ENCODE measurements at regions not wholly inside any gene's neighbourhood (a gene's known extent, or its start where the extent isn't known, plus 50 kb on each side); places are given as distances from the start of the nearest gene placed in this dataset.

- FAIRE-seq (no peak), DNase-seq (ENCODE audit: low spot score) (no peak)
Measured at GRCh38 chr6:138607478-138608433, 108.5 kb upstream of the NHSL1 start.

- no peak for FAIRE-seq
Measured at GRCh38 chr6:138608896-138609295, 109.6 kb upstream of the NHSL1 start.

GRCh38 chr6:138609801-138610430, 110.6 kb upstream of the NHSL1 start:
- FAIRE-seq (no peak), DNase-seq (ENCODE audit: low spot score) (no peak)

More at GRCh38 chr6:138608896-138609295, 109.6 kb upstream of the NHSL1 start:
- DNase-seq (ENCODE audit: low spot score) = no peak

GRCh38 chr6:138610816-138611215, 111.5 kb upstream of the NHSL1 start:
- DNase-seq (ENCODE audit: low spot score) = no peak
- no peak for FAIRE-seq

GRCh38 chr6:138614151-138614550, 114.9 kb upstream of the NHSL1 start:
- FAIRE-seq = no peak
- no peak for DNase-seq (ENCODE audit: low spot score)

GRCh38 chr6:138618168-138618567, 118.9 kb upstream of the NHSL1 start:
- DNase-seq (ENCODE audit: low spot score) = no peak
- no peak for FAIRE-seq

GRCh38 chr6:138620630-138621029, 121.3 kb upstream of the NHSL1 start:
- DNase-seq (ENCODE audit: low spot score) (no peak), FAIRE-seq (no peak)

GRCh38 chr6:138622967-138623366, 123.7 kb upstream of the NHSL1 start:
- FAIRE-seq (no peak), DNase-seq (ENCODE audit: low spot score) (no peak)

GRCh38 chr6:138631566-138631965, 132.3 kb upstream of the NHSL1 start:
- DNase-seq (ENCODE audit: low spot score) (no peak), FAIRE-seq (no peak)

GRCh38 chr6:138637822-138638221, 135.7 kb upstream of the CCDC28A start:
- no peak for DNase-seq (ENCODE audit: low spot score)

GRCh38 chr6:138638604-138639003, 135.0 kb upstream of the CCDC28A start:
- DNase-seq (ENCODE audit: low spot score) (no peak), FAIRE-seq (no peak)

More at GRCh38 chr6:138637822-138638221, 135.7 kb upstream of the CCDC28A start:
- no peak for FAIRE-seq

- no peak for FAIRE-seq
- DNase-seq (ENCODE audit: low spot score) = no peak
Measured at GRCh38 chr6:138640028-138640427, 133.5 kb upstream of the CCDC28A start.

- FAIRE-seq = no peak
- DNase-seq (ENCODE audit: low spot score) = no peak
Measured at GRCh38 chr6:138643210-138643609, 130.4 kb upstream of the CCDC28A start.

GRCh38 chr6:138645976-138646640, 127.5 kb upstream of the CCDC28A start:
- no peak for DNase-seq (ENCODE audit: low spot score)
- FAIRE-seq = no peak

GRCh38 chr6:138647006-138647405, 126.6 kb upstream of the CCDC28A start:
- DNase-seq (ENCODE audit: low spot score) (no peak), FAIRE-seq (no peak)

GRCh38 chr6:138648127-138648526, 125.4 kb upstream of the CCDC28A start:
- no peak for DNase-seq (ENCODE audit: low spot score)
- no peak for FAIRE-seq

GRCh38 chr6:138651491-138651890, 122.1 kb upstream of the CCDC28A start:
- DNase-seq (ENCODE audit: low spot score) = no peak
- no peak for FAIRE-seq

- no peak for DNase-seq (ENCODE audit: low spot score)
- FAIRE-seq = no peak
Measured at GRCh38 chr6:138652824-138653223, 120.7 kb upstream of the CCDC28A start.

- no peak for FAIRE-seq
- no peak for DNase-seq (ENCODE audit: low spot score)
Measured at GRCh38 chr6:138653435-138653834, 120.1 kb upstream of the CCDC28A start.

- no peak for FAIRE-seq
- DNase-seq (ENCODE audit: low spot score) = no peak
Measured at GRCh38 chr6:138654715-138655634, 118.6 kb upstream of the CCDC28A start.

GRCh38 chr6:138655828-138656227, 117.7 kb upstream of the CCDC28A start:
- DNase-seq (ENCODE audit: low spot score) = no peak
- no peak for FAIRE-seq
